Epithelial cell of esophagus (primary cell): ENCODE measurements at regions not wholly inside any gene's neighbourhood (a gene's known extent, or its start where the extent isn't known, plus 50 kb on each side); places are given as distances from the start of the nearest gene placed in this dataset.

Experiments
- DNase-seq: peaks from one replicate; pipeline ENCODE4 v3.0.0; 2010; ENCODE audit warnings: low read depth
- H3K4me3 ChIP-seq: 2 replicates; pipeline ENCODE4 v1.5.1; 2011; ENCODE audit warnings: mild to moderate bottlenecking, low read length, control low read depth
- CTCF ChIP-seq: IDR thresholded peaks from 2 replicates; pipeline ENCODE4 v1.5.1; 2011; ENCODE audit warnings: low read depth, mild to moderate bottlenecking, low read length, control low read depth, inconsistent platforms; ENCODE audit not compliant: insufficient read depth; ENCODE audit errors: missing control alignments

- no peak overlapping the region for H3K4me3 ChIP-seq
- TF ChIP-seq CTCF, result no peak
- DNase-seq, result no peak
These were observed 53.4 kb downstream of the PTCHD4 start for GRCh38 chr6:48057601-48058000.

- TF ChIP-seq CTCF, result no peak
- H3K4me3 ChIP-seq, result no peak overlapping the region
- no peak for DNase-seq
These were observed 62.4 kb downstream of the PTCHD4 start for GRCh38 chr6:48048451-48049146.

- no peak overlapping the region for H3K4me3 ChIP-seq
- DNase-seq, result no peak
- TF ChIP-seq CTCF, result no peak
These were observed 69.1 kb downstream of the PTCHD4 start for GRCh38 chr6:48041894-48042293.

- no peak for DNase-seq
- no peak for TF ChIP-seq CTCF
- no peak overlapping the region for H3K4me3 ChIP-seq
These were observed 73.1 kb downstream of the PTCHD4 start for GRCh38 chr6:48037946-48038345.

GRCh38 chr6:48036316-48036715, 74.7 kb downstream of the PTCHD4 start:
- no peak overlapping the region for H3K4me3 ChIP-seq
- TF ChIP-seq CTCF, result no peak
- peak; percentile 33 for DNase-seq

GRCh38 chr6:48032151-48032550, 78.8 kb downstream of the PTCHD4 start:
- H3K4me3 ChIP-seq, result no peak overlapping the region
- peak; percentile 76 for DNase-seq
- no peak for TF ChIP-seq CTCF

GRCh38 chr6:48031711-48032110, 79.3 kb downstream of the PTCHD4 start:
- no peak for DNase-seq
- no peak overlapping the region for H3K4me3 ChIP-seq
- no peak for TF ChIP-seq CTCF
